GM06990 (cell line): ENCODE measurements at regions not wholly inside any gene's neighbourhood (a gene's known extent, or its start where the extent isn't known, plus 50 kb on each side); places are given as distances from the start of the nearest gene placed in this dataset.

ENCODE experiments used
- DNase-seq: peaks from one replicate; pipeline ENCODE4 v3.0.0-alpha.2; 2011; ENCODE audit not compliant: insufficient read length; ENCODE audit errors: extremely low read depth
- H3K27me3 ChIP-seq: replicated peaks from 2 replicates; pipeline ENCODE4 v1.6.0; 2011; ENCODE audit warnings: low read length; ENCODE audit not compliant: control insufficient read depth, insufficient read depth
- H3K36me3 ChIP-seq: 2 replicates; pipeline ENCODE4 v1.5.1; 2011; ENCODE audit warnings: low read length; ENCODE audit not compliant: control insufficient read depth, insufficient read depth
- H3K4me3 ChIP-seq: replicated peaks from 2 replicates; pipeline ENCODE4 v1.5.1; 2011; ENCODE audit warnings: low read depth, mild to moderate bottlenecking, control low read depth, low read length
- TF ChIP-seq, protein P1 (sequence below): IDR thresholded peaks from 2 replicates; pipeline ENCODE4 v1.5.1; 2011; ENCODE audit warnings: low read length, control low read depth, mild to moderate bottlenecking, inconsistent platforms; ENCODE audit not compliant: insufficient read depth, poor library complexity, severe bottlenecking

DNA sequence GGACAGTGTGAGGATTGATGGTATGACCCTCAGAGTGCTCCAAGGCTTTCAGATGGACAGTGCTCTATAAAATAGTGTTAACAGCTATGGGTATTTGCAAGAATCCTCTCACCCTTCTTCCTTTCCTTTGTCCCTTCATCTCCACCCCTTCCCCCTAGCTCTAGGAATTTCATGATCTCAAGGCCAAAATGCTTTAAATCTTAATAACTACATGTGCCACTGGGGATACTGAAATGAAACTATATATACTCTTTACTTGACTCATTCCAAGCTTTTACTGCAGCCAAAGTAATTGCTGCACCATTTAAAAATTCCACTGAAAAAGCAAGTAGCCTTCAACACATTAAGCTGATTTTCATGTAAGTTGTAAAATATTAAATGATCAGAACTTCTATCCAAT is 361.6 kb upstream of the SLC30A5 start:
- no peak overlapping the region for H3K4me3 ChIP-seq
- TF ChIP-seq, protein P1, sequence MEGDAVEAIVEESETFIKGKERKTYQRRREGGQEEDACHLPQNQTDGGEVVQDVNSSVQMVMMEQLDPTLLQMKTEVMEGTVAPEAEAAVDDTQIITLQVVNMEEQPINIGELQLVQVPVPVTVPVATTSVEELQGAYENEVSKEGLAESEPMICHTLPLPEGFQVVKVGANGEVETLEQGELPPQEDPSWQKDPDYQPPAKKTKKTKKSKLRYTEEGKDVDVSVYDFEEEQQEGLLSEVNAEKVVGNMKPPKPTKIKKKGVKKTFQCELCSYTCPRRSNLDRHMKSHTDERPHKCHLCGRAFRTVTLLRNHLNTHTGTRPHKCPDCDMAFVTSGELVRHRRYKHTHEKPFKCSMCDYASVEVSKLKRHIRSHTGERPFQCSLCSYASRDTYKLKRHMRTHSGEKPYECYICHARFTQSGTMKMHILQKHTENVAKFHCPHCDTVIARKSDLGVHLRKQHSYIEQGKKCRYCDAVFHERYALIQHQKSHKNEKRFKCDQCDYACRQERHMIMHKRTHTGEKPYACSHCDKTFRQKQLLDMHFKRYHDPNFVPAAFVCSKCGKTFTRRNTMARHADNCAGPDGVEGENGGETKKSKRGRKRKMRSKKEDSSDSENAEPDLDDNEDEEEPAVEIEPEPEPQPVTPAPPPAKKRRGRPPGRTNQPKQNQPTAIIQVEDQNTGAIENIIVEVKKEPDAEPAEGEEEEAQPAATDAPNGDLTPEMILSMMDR, result no peak
- H3K36me3 ChIP-seq, result no peaks in the 10 kb centered on the region
- no peak for DNase-seq
- no peaks in the 10 kb centered on the region for H3K27me3 ChIP-seq

DNA sequence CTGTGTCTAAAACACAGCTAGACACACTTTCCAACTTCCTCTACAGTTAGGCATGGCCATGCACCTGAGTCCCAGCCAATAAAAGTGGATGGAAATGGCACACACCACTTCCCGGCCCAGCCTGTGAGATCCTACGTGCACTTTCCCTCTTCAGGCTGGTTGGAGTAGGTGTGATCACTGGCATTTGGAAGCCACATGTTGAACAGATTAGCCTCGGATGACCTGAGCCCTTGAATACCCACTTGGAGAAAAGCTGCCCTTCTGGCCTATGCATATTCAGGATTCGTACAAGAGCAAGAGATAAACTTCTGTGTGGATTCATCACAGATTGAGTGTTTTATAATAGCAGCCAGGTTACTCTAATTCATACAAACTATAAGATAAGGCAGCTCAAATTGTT is 359.0 kb upstream of the SLC30A5 start:
- DNase-seq, result no peak
- Histone ChIP-seq H3K36me3 (no peaks in the 10 kb centered on the region), H3K4me3 (no peak overlapping the region), H3K27me3 (no peaks in the 10 kb centered on the region)
- TF ChIP-seq, protein P1, result no peak

DNA sequence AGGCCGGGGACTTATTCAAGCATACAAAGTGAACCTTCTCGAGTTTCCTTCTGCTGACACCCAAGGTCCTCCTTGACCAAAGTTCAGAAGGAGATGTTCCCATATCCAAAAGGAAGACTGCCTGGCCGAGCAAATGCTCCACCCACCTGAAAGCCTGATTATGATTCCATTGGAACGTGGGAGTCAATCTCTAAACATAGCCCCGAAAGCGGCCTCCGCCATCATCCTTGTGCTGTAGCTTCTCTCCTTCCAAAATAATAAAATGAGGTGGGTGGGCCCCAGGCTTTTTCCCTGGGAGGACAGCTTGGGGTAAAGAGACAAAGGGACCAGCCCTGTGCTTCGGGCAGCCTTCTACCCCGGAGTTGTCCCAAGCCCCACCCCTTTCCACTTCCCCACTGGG is 355.6 kb upstream of the SLC30A5 start:
- Histone ChIP-seq H3K27me3 (no peaks in the 10 kb centered on the region), H3K4me3 (no peak overlapping the region), H3K36me3 (no peaks in the 10 kb centered on the region)
- TF ChIP-seq, protein P1, result no peak
- no peak for DNase-seq

DNA sequence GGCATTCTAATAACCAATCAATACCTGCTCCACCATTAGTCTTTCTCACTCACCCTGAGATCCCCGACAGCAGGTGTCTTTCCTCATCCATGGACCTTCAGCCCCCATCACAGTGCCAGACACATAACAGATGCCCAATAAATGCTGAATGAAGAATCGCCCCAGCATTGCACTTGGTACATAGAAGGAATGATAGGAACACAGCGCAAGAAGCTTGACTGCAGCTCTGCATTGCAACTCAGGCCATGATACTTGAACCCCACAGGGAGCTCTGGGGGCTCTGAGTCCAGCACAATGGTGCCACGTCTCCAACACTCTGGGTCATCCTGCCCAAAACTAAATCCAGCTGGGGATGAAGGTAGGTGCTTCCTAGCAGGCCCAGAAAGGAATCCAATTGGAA is 355.0 kb upstream of the SLC30A5 start:
- DNase-seq, result no peak
- no peaks in the 10 kb centered on the region for H3K27me3 ChIP-seq
- no peak overlapping the region for H3K4me3 ChIP-seq

DNA sequence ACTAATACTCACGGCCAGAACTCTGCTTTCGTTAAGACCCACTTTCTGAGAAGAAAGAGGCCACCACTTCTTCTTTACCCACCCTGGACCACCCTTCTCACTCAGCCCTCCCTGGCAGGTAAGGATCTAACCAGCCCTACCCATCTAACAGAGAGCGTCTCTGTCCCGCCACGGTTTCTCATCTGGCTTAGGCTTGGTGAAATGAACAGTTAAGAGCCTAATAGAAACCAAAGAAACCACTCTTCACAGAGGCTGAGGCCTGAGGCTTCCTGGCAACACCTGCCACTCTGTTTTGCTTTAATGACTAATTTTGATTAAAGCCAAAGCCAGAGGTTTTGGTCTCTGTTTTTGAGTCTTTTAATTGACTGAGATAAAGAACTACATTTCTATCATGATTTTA is 354.1 kb upstream of the SLC30A5 start:
- TF ChIP-seq, protein P1, result no peak
- Histone ChIP-seq H3K36me3 (no peaks in the 10 kb centered on the region), H3K27me3 (no peaks in the 10 kb centered on the region), H3K4me3 (no peak overlapping the region)
- DNase-seq, result no peak

More for the DNA sequence above, 355.0 kb upstream of the SLC30A5 start:
- H3K36me3 ChIP-seq, result no peaks in the 10 kb centered on the region
- TF ChIP-seq, protein P1, result no peak

DNA sequence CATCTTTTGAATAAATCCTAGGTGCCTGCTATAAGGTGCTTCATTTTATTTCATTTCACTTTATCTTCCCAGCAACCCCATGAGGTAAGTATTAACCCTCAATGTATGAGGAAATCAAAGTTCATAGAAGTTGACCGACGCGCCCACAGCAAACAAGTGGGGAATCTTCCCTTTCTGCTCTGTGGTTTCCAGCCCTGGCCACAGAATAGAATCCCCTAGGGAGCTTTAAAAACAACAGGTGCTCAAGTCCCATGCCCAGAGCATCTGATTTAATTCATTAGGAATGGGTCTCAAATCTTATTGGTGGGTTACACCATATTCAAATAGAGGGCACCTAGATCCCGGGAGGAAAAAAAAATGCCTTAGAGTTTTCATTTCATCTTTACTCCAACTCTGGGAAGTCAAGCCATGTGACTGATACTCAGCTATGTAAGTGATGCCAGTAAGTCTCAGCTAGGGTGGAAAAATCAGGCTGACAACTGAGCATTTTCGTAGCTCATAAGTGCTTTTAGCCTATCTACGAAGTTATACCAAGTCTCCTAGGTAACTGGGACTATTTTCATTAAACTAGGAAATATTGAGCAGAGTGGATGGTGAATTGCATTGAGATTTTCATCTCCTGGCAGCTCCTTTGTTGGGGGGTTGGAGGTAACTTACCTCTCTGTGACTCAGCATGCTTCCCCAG is 353.4 kb upstream of the SLC30A5 start:
- DNase-seq, result no peak
- H3K4me3 ChIP-seq, result no peak overlapping the region
- H3K36me3 ChIP-seq, result no peaks in the 10 kb centered on the region
- H3K27me3 ChIP-seq, result no peaks in the 10 kb centered on the region
- TF ChIP-seq, protein P1, result no peak
